SK-N-SH treated with all-trans-retinoic acid at 6 μM for 48 hours (cell line): ENCODE measurements at regions not wholly inside any gene's neighbourhood (a gene's known extent, or its start where the extent isn't known, plus 50 kb on each side); places are given as distances from the start of the nearest gene placed in this dataset.

ENCODE experiments used
- BACH2 ChIP-seq: fragments of 250-450 bp; sonication (Bioruptor Pico); IDR thresholded peaks from 2 replicates; pipeline ENCODE4 v1.9.0; 2021; ENCODE audit warnings: mild to moderate bottlenecking, borderline replicate concordance
- CREB5 ChIP-seq: fragments of 250-450 bp; sonication (Bioruptor Pico); IDR thresholded peaks from 2 replicates; pipeline ENCODE4 v1.5.1; 2020; ENCODE audit warnings: low read depth, mild to moderate bottlenecking, moderate library complexity
- ESRRG ChIP-seq: fragments of 250-450 bp; sonication (Bioruptor Pico); IDR thresholded peaks from 2 replicates; pipeline ENCODE4 v1.6.1; 2021; ENCODE audit warnings: mild to moderate bottlenecking
- ISL1 ChIP-seq: fragments of 250-450 bp; sonication (Bioruptor Pico); IDR thresholded peaks from 2 replicates; pipeline ENCODE4 v2.1.2; 2022; ENCODE audit warnings: mild to moderate bottlenecking, moderate library complexity
- OSR1 ChIP-seq: fragments of 250-450 bp; sonication (Bioruptor Pico); IDR thresholded peaks from 2 replicates; pipeline ENCODE4 v1.8.0; 2022; ENCODE audit warnings: moderate library complexity, mild to moderate bottlenecking, inconsistent platforms
- PATZ1 ChIP-seq: fragments of 250-450 bp; sonication (Bioruptor Pico); IDR thresholded peaks from 2 replicates; pipeline ENCODE4 v1.8.0; 2020; ENCODE audit warnings: mild to moderate bottlenecking, moderate library complexity, borderline replicate concordance
- POU6F1 ChIP-seq: fragments of 250-450 bp; sonication (Bioruptor Pico); IDR thresholded peaks from 2 replicates; pipeline ENCODE4 v1.8.0; 2021; ENCODE audit warnings: low read depth, mild to moderate bottlenecking, moderate library complexity, borderline replicate concordance
- RARB ChIP-seq: fragments of 250-450 bp; sonication (Bioruptor Pico); IDR thresholded peaks from 2 replicates; pipeline ENCODE4 v1.8.0; 2021; ENCODE audit warnings: mild to moderate bottlenecking, moderate library complexity
- SNAI2 ChIP-seq: fragments of 250-450 bp; sonication (Bioruptor Pico); IDR thresholded peaks from 2 replicates; pipeline ENCODE4 v1.5.0; 2020; ENCODE audit warnings: mild to moderate bottlenecking, moderate library complexity
- TCF4 ChIP-seq: fragments of 250-450 bp; sonication (Bioruptor Pico); IDR thresholded peaks from 2 replicates; pipeline ENCODE4 v1.8.0; 2021; ENCODE audit warnings: mild to moderate bottlenecking, moderate library complexity, borderline replicate concordance
- TOX ChIP-seq: fragments of 250-450 bp; sonication (Bioruptor Pico); IDR thresholded peaks from 2 replicates; pipeline ENCODE4 v1.8.0; 2021; ENCODE audit warnings: mild to moderate bottlenecking, moderate library complexity, borderline replicate concordance
- TSHZ2 ChIP-seq: fragments of 250-450 bp; sonication (Bioruptor Pico); IDR thresholded peaks from 2 replicates; pipeline ENCODE4 v1.5.0; 2020; ENCODE audit warnings: mild to moderate bottlenecking, moderate library complexity
- ZC3H10 ChIP-seq: fragments of 250-450 bp; sonication (Bioruptor Pico); IDR thresholded peaks from 2 replicates; pipeline ENCODE4 v1.5.1; 2021; ENCODE audit warnings: mild to moderate bottlenecking, moderate library complexity
- ZFP3 ChIP-seq: fragments of 250-450 bp; sonication (Bioruptor Pico); IDR thresholded peaks from 2 replicates; pipeline ENCODE4 v1.5.0; 2020; ENCODE audit warnings: mild to moderate bottlenecking, moderate library complexity

- TF ChIP-seq POU6F1 (CRISPR knock-in tag): no peak
- no peak for TF ChIP-seq CREB5 (CRISPR knock-in tag)
- no peak for TF ChIP-seq ESRRG
- no peak for TF ChIP-seq TCF4
- no peak for TF ChIP-seq SNAI2 (CRISPR knock-in tag)
- no peak for TF ChIP-seq ZC3H10 (CRISPR knock-in tag)
- no peak for TF ChIP-seq TOX
- no peak for TF ChIP-seq ZFP3 (CRISPR knock-in tag)
- no peak for TF ChIP-seq ISL1 (CRISPR knock-in tag)
- no peak for TF ChIP-seq PATZ1 (CRISPR knock-in tag)
- no peak for TF ChIP-seq OSR1 (CRISPR knock-in tag)
- TF ChIP-seq RARB (CRISPR knock-in tag): no peak
- no peak for TF ChIP-seq TSHZ2 (CRISPR knock-in tag)
- TF ChIP-seq BACH2: no peak
Observed at GRCh38 chr16:86697715-86698114, 119.4 kb downstream of the FOXL1 start.
